GM23338 (cell line): ENCODE measurements at regions not wholly inside any gene's neighbourhood (a gene's known extent, or its start where the extent isn't known, plus 50 kb on each side); places are given as distances from the start of the nearest gene placed in this dataset.

Experiments
- ATAC-seq: fragments of 200-7000 bp; cut with Tn5 transposase; 3 replicates; pipeline ENCODE4 v1.9.1; 2020
- DNase-seq: peaks from one replicate; pipeline ENCODE4 v3.0.0-alpha.2; 2015; ENCODE audit warnings: low spot score
- H2AFZ ChIP-seq: fragments of 200-600 bp; sonication (generic); 2 replicates; pipeline ENCODE4 v1.8.0; 2016; ENCODE audit warnings: antibody characterized with exemption, mild to moderate bottlenecking, moderate library complexity
- H3F3A ChIP-seq: fragments of 200-600 bp; sonication (generic); replicated peaks from 2 replicates; pipeline ENCODE4 v1.8.0; 2017; ENCODE audit warnings: antibody characterized with exemption, mixed run types, low read depth
- H3K27ac ChIP-seq: fragments of 200-600 bp; sonication (generic); 2 replicates; pipeline ENCODE4 v1.6.1; 2016; ENCODE audit warnings: low read depth
- H3K27me3 ChIP-seq: fragments of 200-600 bp; sonication (generic); 2 replicates; pipeline ENCODE4 v1.8.0; 2016; ENCODE audit warnings: mild to moderate bottlenecking, mixed run types, moderate library complexity; ENCODE audit not compliant: insufficient read depth
- H3K36me3 ChIP-seq: fragments of 200-600 bp; sonication (generic); 2 replicates; pipeline ENCODE4 v1.8.0; 2016; ENCODE audit warnings: mild to moderate bottlenecking; ENCODE audit not compliant: insufficient read depth
- H3K4me1 ChIP-seq: fragments of 200-600 bp; sonication (generic); 2 replicates; pipeline ENCODE4 v1.8.0; 2016; ENCODE audit warnings: mild to moderate bottlenecking, moderate library complexity; ENCODE audit not compliant: insufficient read depth
- H3K4me2 ChIP-seq: fragments of 200-600 bp; sonication (generic); 2 replicates; pipeline ENCODE4 v1.7.1; 2017; ENCODE audit warnings: mixed run types
- H3K4me3 ChIP-seq: fragments of 200-600 bp; sonication (generic); 2 replicates; pipeline ENCODE4 v1.6.1; 2016; ENCODE audit warnings: mixed run types
- H3K79me2 ChIP-seq: fragments of 200-600 bp; sonication (generic); replicated peaks from 2 replicates; pipeline ENCODE4 v1.8.0; 2017; ENCODE audit warnings: mild to moderate bottlenecking; ENCODE audit not compliant: insufficient read depth
- H3K9me2 ChIP-seq: fragments of 200-600 bp; sonication (generic); 2 replicates; pipeline ENCODE4 v1.8.0; 2017; ENCODE audit not compliant: insufficient read depth
- H4K20me1 ChIP-seq: fragments of 200-600 bp; sonication (generic); replicated peaks from 2 replicates; pipeline ENCODE4 v1.8.0; 2017; ENCODE audit warnings: mild to moderate bottlenecking; ENCODE audit not compliant: insufficient read depth
- H3K27ac Mint-ChIP-seq: 2 replicates; pipeline ENCODE4 v1.8.0; 2020; ENCODE audit warnings: inconsistent platforms, mild to moderate bottlenecking, moderate library complexity, mixed read lengths
- H3K27me3 Mint-ChIP-seq: 3 replicates; pipeline ENCODE4 v1.8.0; 2022; ENCODE audit warnings: low read depth, mild to moderate bottlenecking, moderate library complexity, mixed read lengths, inconsistent platforms; ENCODE audit not compliant: insufficient read depth, poor library complexity
- H3K36me3 Mint-ChIP-seq: 3 replicates; pipeline ENCODE4 v1.8.0; 2021; ENCODE audit warnings: low read depth, mild to moderate bottlenecking, inconsistent platforms, moderate library complexity, mixed read lengths
- H3K4me1 Mint-ChIP-seq: 3 replicates; pipeline ENCODE4 v1.8.0; 2020; ENCODE audit warnings: mild to moderate bottlenecking, inconsistent platforms, mixed read lengths
- H3K4me3 Mint-ChIP-seq: 3 replicates; pipeline ENCODE4 v1.8.0; 2021; ENCODE audit warnings: moderate library complexity, mild to moderate bottlenecking, inconsistent platforms, mixed read lengths
- H3K9me3 Mint-ChIP-seq: 3 replicates; pipeline ENCODE4 v1.8.0; 2020; ENCODE audit warnings: moderate library complexity, mild to moderate bottlenecking, inconsistent platforms, mixed read lengths
- CREB1 ChIP-seq: fragments of 250-450 bp; sonication (Bioruptor Pico); IDR thresholded peaks from 2 replicates; pipeline ENCODE4 v1.5.0; 2020; ENCODE audit warnings: low read depth, mild to moderate bottlenecking, moderate library complexity
- ETS1 ChIP-seq: IDR thresholded peaks from 2 replicates; pipeline ENCODE4 v1.6.1; 2016; ENCODE audit warnings: antibody characterized with exemption
- JUNB ChIP-seq: IDR thresholded peaks from one replicate; pipeline ENCODE4 v1.6.1; 2016; ENCODE audit warnings: antibody characterized with exemption; ENCODE audit not compliant: unreplicated experiment
- NANOG ChIP-seq: IDR thresholded peaks from 2 replicates; pipeline ENCODE4 v1.6.1; 2016; ENCODE audit warnings: antibody characterized with exemption, borderline replicate concordance
- REST ChIP-seq: IDR thresholded peaks from one replicate; pipeline ENCODE4 v1.6.1; 2018; ENCODE audit warnings: antibody characterized with exemption; ENCODE audit not compliant: unreplicated experiment
- TF ChIP-seq, protein P1 (sequence below), 2 experiments: fragments of 200-600 bp in 1 of 2; sonication (generic) in 1 of 2; conservative IDR thresholded peaks; 2 replicates each; pipeline versions ENCODE4 v1.5.1 to v1.6.1; 2016 to 2017; ENCODE audit warnings: antibody characterized with exemption in 2 of 2, low read depth in 2 of 2, mild to moderate bottlenecking in 2 of 2, moderate library complexity in 1 of 2
- TF ChIP-seq, protein P2 (sequence below): fragments of 250-450 bp; sonication (Bioruptor Pico); IDR thresholded peaks from 2 replicates; pipeline ENCODE4 v1.5.0; 2020; ENCODE audit warnings: mild to moderate bottlenecking, moderate library complexity

DNA sequence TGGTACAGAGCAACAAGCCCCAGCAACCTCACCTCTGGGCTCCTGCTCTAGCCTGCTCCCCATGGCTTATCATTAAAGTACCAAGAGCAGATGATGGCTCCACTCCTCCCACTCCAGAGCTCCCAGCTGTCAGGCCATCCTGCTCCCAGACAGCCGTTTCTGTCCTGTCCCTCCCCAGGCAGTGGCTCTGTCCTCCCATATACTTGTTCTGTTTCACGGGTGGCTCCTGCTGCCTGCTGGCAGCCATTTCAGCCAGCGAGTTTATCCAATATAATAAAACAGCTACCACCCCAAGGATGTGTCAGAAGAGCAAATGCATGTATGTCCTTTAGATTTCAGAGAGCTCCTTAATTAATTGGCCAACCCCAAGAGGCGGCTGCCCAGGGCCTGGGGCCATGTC lies 79.4 kb upstream of the VSTM2B start:
- no peaks in the 10 kb centered on the region for H3K79me2 ChIP-seq
- H3K9me3 Mint-ChIP-seq, result peaks cover 8% of the 10 kb centered on the region
- ATAC-seq (no peak), DNase-seq (no peak)
- TF ChIP-seq NANOG, result no peak
- TF ChIP-seq, protein P1, sequence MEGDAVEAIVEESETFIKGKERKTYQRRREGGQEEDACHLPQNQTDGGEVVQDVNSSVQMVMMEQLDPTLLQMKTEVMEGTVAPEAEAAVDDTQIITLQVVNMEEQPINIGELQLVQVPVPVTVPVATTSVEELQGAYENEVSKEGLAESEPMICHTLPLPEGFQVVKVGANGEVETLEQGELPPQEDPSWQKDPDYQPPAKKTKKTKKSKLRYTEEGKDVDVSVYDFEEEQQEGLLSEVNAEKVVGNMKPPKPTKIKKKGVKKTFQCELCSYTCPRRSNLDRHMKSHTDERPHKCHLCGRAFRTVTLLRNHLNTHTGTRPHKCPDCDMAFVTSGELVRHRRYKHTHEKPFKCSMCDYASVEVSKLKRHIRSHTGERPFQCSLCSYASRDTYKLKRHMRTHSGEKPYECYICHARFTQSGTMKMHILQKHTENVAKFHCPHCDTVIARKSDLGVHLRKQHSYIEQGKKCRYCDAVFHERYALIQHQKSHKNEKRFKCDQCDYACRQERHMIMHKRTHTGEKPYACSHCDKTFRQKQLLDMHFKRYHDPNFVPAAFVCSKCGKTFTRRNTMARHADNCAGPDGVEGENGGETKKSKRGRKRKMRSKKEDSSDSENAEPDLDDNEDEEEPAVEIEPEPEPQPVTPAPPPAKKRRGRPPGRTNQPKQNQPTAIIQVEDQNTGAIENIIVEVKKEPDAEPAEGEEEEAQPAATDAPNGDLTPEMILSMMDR (conservative IDR thresholded peaks at IDR 0.05; ENCODE audit: low read depth in 2 of 2), result no peak
- no peak overlapping the region for H3K27ac Mint-ChIP-seq
- H3K4me1 ChIP-seq, result no peaks in the 10 kb centered on the region
- no peaks in the 10 kb centered on the region; the same call in 1 of the 2 replicates for H3K9me2 ChIP-seq
- H3K36me3 Mint-ChIP-seq, result no peaks in the 10 kb centered on the region
- no peak overlapping the region for H3K27ac ChIP-seq
- no peak overlapping the region for H3K4me3 ChIP-seq
- H3K4me1 Mint-ChIP-seq, result no peaks in the 10 kb centered on the region
- H2AFZ ChIP-seq, result no peak overlapping the region
- H3K36me3 ChIP-seq, result no peaks in the 10 kb centered on the region
- no peaks in the 10 kb centered on the region for H3K27me3 ChIP-seq
- H3K27me3 Mint-ChIP-seq, result peaks cover 11% of the 10 kb centered on the region
- H3K4me2 ChIP-seq, result no peak overlapping the region
- H3F3A ChIP-seq, result no peaks in the 10 kb centered on the region
- no peaks in the 10 kb centered on the region for H4K20me1 ChIP-seq
- H3K4me3 Mint-ChIP-seq, result no peak overlapping the region

- Mint-ChIP-seq H3K9me3 (peaks cover 14% of the 10 kb centered on the region), H3K4me1 (no peaks in the 10 kb centered on the region), H3K4me3 (no peak overlapping the region), H3K36me3 (no peaks in the 10 kb centered on the region), H3K27me3 (peaks cover 12% of the 10 kb centered on the region), H3K27ac (no peak overlapping the region)
- Histone ChIP-seq H3K4me3 (no peak overlapping the region), H3K27ac (no peak overlapping the region), H3K27me3 (no peaks in the 10 kb centered on the region), H3K79me2 (no peaks in the 10 kb centered on the region), H3K36me3 (no peaks in the 10 kb centered on the region), H4K20me1 (no peaks in the 10 kb centered on the region), H3K4me1 (no peaks in the 10 kb centered on the region), H3K4me2 (no peak overlapping the region), H3K9me2 (no peaks in the 10 kb centered on the region; the same call in 1 of the 2 replicates), H2AFZ (no peak overlapping the region), H3F3A (no peaks in the 10 kb centered on the region)
- no peak for ATAC-seq
- no peak for DNase-seq
- TF ChIP-seq JUNB (no peak), CREB1 (CRISPR knock-in tag) (no peak), ETS1 (no peak), REST (no peak)
- TF ChIP-seq, protein P1 (conservative IDR thresholded peaks at IDR 0.05; ENCODE audit: low read depth in 2 of 2), result no peak
- TF ChIP-seq, protein P2, sequence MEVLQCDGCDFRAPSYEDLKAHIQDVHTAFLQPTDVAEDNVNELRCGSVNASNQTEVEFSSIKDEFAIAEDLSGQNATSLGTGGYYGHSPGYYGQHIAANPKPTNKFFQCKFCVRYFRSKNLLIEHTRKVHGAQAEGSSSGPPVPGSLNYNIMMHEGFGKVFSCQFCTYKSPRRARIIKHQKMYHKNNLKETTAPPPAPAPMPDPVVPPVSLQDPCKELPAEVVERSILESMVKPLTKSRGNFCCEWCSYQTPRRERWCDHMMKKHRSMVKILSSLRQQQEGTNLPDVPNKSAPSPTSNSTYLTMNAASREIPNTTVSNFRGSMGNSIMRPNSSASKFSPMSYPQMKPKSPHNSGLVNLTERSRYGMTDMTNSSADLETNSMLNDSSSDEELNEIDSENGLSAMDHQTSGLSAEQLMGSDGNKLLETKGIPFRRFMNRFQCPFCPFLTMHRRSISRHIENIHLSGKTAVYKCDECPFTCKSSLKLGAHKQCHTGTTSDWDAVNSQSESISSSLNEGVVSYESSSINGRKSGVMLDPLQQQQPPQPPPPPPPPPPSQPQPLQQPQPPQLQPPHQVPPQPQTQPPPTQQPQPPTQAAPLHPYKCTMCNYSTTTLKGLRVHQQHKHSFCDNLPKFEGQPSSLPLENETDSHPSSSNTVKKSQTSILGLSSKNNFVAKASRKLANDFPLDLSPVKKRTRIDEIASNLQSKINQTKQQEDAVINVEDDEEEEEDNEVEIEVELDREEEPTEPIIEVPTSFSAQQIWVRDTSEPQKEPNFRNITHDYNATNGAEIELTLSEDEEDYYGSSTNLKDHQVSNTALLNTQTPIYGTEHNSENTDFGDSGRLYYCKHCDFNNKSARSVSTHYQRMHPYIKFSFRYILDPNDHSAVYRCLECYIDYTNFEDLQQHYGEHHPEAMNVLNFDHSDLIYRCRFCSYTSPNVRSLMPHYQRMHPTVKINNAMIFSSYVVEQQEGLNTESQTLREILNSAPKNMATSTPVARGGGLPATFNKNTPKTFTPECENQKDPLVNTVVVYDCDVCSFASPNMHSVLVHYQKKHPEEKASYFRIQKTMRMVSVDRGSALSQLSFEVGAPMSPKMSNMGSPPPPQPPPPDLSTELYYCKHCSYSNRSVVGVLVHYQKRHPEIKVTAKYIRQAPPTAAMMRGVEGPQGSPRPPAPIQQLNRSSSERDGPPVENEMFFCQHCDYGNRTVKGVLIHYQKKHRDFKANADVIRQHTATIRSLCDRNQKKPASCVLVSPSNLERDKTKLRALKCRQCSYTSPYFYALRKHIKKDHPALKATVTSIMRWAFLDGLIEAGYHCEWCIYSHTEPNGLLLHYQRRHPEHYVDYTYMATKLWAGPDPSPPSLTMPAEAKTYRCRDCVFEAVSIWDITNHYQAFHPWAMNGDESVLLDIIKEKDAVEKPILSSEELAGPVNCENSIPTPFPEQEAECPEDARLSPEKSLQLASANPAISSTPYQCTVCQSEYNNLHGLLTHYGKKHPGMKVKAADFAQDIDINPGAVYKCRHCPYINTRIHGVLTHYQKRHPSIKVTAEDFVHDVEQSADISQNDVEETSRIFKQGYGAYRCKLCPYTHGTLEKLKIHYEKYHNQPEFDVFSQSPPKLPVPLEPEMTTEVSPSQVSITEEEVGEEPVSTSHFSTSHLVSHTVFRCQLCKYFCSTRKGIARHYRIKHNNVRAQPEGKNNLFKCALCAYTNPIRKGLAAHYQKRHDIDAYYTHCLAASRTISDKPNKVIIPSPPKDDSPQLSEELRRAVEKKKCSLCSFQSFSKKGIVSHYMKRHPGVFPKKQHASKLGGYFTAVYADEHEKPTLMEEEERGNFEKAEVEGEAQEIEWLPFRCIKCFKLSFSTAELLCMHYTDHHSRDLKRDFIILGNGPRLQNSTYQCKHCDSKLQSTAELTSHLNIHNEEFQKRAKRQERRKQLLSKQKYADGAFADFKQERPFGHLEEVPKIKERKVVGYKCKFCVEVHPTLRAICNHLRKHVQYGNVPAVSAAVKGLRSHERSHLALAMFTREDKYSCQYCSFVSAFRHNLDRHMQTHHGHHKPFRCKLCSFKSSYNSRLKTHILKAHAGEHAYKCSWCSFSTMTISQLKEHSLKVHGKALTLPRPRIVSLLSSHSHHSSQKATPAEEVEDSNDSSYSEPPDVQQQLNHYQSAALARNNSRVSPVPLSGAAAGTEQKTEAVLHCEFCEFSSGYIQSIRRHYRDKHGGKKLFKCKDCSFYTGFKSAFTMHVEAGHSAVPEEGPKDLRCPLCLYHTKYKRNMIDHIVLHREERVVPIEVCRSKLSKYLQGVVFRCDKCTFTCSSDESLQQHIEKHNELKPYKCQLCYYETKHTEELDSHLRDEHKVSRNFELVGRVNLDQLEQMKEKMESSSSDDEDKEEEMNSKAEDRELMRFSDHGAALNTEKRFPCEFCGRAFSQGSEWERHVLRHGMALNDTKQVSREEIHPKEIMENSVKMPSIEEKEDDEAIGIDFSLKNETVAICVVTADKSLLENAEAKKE (CRISPR knock-in tag), result no peak
These were observed 77.7 kb upstream of the VSTM2B start for GRCh38 chr19:29448046-29448445.
